ENCODE measurements at regions not wholly inside any gene's neighbourhood (a gene's known extent, or its start where the extent isn't known, plus 50 kb on each side); places are given as distances from the start of the nearest gene placed in this dataset.
A peak's percentile ranks its signal among the peaks of the same experiment; 100 is the strongest.

DNA sequence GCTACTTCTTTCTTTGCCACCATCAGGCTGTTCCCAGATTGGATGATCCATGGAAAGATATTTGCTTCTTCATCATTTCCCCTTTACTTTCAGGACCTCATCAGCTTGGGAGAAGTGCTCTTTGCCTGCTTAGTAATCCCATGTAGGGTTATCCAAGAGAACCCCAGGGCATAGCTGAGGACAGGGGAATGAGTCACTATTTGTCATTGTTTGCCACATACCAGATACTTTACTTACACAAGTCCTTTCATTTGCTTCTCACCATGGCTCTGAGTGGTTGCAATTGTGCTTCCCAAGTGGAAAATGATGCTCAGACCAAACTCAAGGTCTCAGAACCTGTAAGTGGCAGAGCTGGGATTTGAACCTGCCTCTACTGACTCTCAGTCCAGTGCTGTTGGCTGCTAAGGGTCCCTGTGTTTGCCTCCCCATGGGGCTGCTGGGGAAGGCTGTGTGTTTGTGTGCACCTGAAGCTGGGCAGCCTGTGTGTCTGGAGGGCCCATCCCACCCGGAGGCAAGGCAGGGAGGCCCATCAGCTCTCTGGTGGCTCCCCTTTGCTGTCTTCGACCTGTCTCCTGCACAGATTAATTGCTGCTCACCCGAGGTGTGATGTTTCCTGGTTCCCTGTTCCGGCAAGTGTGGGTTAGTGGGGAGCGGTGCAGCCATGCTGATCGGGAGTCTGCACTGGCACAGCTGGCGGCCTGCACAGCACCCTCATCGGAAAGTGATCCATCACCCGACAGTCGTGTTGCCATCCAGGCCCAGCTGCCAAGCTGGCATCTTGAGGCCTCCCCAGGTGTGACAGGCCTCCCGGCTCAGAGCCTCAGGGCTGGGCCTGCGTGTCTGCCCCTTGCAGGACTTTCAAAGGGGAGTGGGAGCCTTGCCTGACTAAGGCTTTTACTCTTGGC lies 228.8 kb downstream of the DHX35 start:
- DNase-seq (ENCODE audit: low read depth) = peak; percentile 82

DNA sequence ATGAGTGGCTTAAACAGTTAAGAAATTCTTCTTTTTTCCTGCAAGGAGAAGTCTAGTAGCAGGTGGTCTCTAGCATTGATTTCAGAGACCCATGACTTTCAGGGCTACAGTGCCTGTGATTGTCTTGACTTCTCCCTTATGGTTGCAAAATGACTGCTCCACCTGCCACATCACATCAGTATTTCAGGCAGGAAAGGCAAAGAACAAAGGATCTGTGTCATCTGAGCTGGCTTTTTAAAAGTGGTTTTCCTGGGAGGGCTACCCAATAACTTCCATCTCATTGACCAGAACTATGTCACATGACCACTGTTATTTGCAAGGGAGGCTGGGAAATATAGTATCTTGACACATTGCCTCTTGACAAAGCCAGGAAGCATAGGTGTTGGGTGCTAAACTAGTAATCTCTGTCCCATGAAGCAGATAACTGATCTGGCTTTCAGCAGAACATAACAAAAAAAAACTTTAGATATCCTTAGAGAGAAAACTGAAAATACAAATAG lies 226.2 kb downstream of the DHX35 start:
- peak; percentile 5 for DNase-seq (ENCODE audit: low read depth)

DNA sequence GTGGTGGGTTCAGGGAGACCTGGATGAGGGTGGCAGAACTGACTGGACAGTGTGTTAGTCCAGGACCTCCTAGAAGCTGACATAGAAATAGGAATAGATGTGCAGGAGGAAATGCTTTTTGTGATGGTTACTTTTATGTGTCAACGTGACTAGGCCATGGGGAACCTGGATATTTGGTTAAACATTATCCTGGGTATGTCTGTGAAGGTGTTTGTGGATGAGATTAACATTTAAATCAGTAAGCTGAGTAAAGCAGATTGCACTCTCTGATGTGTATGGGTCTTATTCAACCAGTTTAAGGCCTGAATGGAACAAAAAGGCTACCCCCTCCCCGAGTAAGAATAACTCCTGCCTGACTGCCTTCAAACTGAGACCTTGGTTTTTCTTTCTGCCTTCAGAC lies 219.3 kb downstream of the DHX35 start:
- DNase-seq (ENCODE audit: low read depth) = no peak

DNA sequence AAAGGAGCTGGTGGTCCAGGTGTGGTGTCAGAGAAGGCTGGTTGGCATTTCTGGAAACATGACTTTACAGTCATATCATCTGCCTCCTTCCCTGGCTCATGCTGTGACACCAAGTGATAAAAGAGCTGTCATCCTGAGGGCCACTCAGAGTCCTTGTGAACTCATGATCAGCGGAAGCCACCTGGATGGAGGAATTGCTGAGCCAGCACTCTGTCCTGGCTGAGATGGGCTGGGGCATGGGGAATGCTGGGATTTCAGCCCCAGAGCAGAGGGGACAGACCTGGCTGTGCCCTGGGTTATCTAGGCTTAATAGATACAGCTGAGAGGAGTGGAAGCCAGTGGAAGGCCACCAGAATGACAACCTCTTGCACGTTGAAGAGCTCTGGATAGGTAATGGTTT lies 214.3 kb downstream of the DHX35 start:
- DNase-seq (ENCODE audit: low read depth) = no peak

DNA sequence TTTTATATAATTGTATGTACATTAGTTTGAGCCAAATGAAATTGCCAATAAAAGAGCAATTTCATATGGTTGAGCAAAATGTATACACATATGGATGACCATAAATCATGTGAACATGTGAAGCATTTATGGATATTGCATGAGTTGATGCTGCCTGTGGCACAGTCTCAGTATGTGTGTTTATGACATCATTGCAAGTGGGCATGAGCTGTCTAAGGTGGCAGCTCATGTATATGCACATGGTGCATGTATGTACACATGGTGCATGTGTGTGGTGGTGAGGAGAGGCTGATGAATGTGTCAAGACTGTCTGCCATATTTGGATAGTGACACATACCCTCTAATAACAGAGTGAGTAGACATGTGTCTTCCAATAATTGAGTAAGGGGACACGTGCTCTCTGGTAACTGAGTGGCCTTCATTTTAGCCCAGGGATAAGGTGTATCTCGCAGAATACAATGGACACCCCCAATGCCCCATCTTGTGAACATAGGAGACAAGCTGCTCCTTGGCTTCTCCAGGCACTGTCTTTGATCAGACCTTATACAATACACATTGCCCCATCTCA lies 208.8 kb downstream of the DHX35 start:
- no peak for DNase-seq (ENCODE audit: low read depth)

DNA sequence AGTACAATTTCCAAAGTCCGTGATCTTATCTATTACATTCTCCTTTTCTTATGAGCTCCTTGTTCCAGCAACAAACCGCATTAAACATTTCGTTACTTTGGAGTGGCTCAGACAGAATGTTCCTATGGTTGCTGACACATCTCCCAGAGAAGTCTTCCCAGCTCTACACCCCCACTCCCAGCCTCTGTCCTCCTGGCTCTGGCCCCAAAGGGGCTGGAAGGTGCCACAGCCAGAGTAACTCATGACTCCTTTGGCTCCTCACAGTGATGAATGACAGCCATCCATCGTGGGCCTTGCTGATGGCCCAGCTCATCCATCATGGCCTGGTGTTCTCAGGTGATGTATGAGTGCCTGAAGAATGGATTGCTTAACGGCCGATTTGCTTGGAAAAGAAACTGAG lies 203.0 kb downstream of the DHX35 start:
- DNase-seq (ENCODE audit: low read depth) = no peak

GRCh38 chr20:39164642-39165041 lies 202.5 kb downstream of the DHX35 start:
- no peak for DNase-seq (ENCODE audit: low read depth)

GRCh38 chr20:39163993-39164392 lies 201.8 kb downstream of the DHX35 start:
- no peak for DNase-seq (ENCODE audit: low read depth)

DNA sequence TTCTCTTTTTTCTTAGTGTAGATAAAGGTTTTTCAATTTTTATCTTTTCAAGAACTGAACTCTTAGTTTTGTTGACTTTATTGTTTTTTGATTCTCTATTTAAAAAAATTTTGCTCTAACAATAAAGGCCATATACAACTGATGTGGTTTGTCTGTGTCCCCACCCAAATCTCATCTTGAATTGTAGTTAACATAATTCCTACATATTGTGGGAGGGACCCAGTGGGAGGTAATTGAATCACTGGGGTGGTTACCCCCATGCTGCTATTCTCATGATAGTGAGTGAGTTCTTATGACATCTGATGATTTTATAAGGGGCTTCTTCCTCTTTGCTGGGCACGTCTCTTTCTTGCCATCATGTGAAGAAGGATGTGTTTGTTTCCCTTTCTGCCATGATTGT lies 199.8 kb downstream of the DHX35 start:
- no peak for DNase-seq (ENCODE audit: low read depth)

- DNase-seq (ENCODE audit: low read depth) = no peak
These were observed 193.8 kb downstream of the DHX35 start for GRCh38 chr20:39155971-39156370.

GRCh38 chr20:39152742-39153141 lies 190.6 kb downstream of the DHX35 start:
- no peak for DNase-seq (ENCODE audit: low read depth)

DNA sequence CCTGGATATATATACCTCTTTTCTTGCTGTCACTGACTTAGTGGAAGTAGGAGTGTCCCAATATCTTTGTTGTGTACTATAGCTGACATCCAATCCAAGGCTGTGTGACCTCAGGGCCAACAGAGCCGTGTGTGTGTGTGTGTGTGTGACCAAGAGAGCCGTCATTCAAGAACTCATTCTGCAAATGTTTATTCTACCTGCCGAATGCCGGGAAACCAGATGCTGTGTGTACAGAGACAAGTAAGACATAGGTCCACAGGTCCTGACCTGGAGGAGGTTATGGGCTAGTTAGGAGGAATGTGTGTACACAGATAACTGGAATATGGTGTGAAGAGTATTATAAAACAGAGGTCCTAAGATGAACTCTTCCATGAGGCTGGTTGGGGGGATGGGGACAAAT lies 190.0 kb downstream of the DHX35 start:
- no peak for DNase-seq (ENCODE audit: low read depth)

DNA sequence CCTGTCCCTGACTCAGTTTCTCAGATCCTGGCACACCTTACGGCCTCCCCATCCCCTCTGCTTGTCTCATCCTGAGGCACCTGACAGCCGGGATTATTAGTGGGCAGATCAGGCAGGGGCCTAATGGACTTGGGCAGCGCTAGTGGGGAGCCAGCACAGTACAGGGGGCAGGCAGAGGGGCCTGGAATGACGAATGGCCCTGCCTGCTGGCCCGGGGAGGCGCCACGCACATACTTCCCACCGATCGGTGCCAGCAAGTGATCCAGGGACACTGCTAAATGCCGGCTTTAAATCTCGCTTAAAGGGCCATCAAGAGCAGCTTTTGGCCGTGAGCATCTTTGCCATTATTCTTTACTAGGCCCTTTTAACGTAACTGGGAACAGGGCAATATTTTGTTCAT lies 188.4 kb downstream of the DHX35 start:
- no peak for DNase-seq (ENCODE audit: low read depth)

- no peak for DNase-seq (ENCODE audit: low read depth)
These were observed 184.2 kb downstream of the DHX35 start for GRCh38 chr20:39146394-39146793.

GRCh38 chr20:39145921-39146320 lies 183.8 kb downstream of the DHX35 start:
- DNase-seq (ENCODE audit: low read depth) = no peak

DNA sequence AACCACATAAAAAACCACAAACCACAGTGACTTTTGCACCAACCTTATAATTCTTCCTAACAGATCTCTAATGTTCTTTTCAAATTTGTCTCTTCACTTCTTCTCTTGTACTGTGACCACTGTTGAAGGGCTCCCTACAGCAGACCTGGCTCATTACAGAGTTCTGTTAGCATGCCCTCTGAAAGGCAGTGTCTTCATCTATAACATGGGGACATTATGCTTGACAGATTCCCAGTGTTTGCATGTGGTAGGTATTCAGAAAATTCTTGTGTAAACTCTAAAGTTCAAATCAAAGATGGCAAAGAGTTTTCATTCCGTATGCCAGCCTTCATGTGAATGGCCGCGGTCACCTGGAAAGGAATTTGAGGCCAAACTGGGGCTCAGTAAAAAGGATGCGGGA lies 182.6 kb downstream of the DHX35 start:
- no peak for DNase-seq (ENCODE audit: low read depth)

- DNase-seq (ENCODE audit: low read depth) = no peak
These were observed 180.4 kb downstream of the DHX35 start for GRCh38 chr20:39142407-39143096.

GRCh38 chr20:39137299-39137698 lies 175.2 kb downstream of the DHX35 start:
- no peak for DNase-seq (ENCODE audit: low read depth)

DNA sequence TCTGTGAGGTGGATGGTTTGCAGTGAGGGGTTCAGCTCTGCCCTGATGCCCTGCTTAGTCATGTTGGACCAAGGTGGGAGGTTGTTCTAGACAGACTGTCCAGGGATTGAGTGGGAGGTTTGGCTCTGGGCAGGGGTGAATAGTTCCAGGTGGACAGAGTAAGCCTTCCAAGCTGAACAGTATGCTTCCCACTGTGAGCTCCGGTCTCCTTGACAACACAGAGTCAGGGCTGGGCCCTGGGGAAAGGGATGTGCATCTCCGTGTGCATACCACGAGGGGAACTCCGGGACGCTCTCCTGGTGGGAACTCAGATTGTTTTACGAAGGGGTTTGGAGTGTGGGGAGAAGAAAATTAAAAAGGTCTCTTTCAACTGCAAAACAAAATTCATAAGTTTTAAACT lies 174.7 kb downstream of the DHX35 start:
- no peak for DNase-seq (ENCODE audit: low read depth)

DNA sequence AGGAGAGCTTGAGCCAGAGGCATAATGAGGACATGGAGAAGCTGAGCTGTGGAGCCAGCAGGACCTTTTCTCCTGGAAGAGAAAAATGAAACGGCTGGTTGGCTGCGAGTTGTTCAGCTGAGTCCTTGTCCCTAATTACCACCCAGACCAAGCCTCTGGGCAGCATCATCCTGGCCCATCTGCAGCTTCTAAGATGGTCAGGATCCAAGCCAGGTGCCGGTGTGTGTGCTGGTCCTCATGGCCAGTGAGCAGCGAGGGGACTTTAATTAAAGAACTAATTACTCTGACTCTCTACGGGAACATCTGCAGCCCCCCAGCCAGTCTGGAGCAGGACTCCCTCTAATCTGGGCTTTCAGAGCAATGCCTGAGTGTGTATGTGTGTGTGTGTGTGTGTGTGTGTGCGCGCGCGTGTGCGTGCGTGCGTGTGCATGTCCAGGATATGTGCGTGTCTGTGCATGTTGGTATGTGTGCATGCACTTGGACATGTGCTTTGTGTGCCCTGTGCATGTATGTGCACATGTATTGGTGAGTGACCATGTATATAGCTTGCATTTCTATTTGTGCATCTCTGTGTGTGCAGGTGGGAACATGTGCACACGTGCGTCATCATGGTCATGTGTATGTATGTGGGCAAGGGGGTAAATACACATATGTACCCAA lies 173.9 kb downstream of the DHX35 start:
- DNase-seq (ENCODE audit: low read depth) = no peak

GRCh38 chr20:39133201-39133600 lies 171.1 kb downstream of the DHX35 start:
- no peak for DNase-seq (ENCODE audit: low read depth)

- DNase-seq (ENCODE audit: low read depth) = no peak
These were observed 170.4 kb downstream of the DHX35 start for GRCh38 chr20:39132511-39132910.

Measured in HT1080 (cell line).